ENCODE measurements at regions not wholly inside any gene's neighbourhood (a gene's known extent, or its start where the extent isn't known, plus 50 kb on each side); places are given as distances from the start of the nearest gene placed in this dataset.
"Not testable (repeated sequence)": the region's sequence is repeated elsewhere in the genome, so short reads cannot be mapped to it uniquely, and the experiment has no call there.

GRCh38 chr12:84463741-84464495 lies 448.7 kb downstream of the SLC6A15 start:
- no peaks in the 10 kb centered on the region for H3K9me3 Mint-ChIP-seq
- TF ChIP-seq CTCF (IDR thresholded peaks at IDR 0.05): no peak
- no peaks in the 10 kb centered on the region for H3K27me3 Mint-ChIP-seq (ENCODE audit: insufficient read depth)
- DNase-seq: no peak
- no peak overlapping the region for H3K27ac Mint-ChIP-seq
- no peak overlapping the region for H3K4me3 Mint-ChIP-seq
- H3K4me1 Mint-ChIP-seq (ENCODE audit: low read depth): no peaks in the 10 kb centered on the region
- H3K36me3 Mint-ChIP-seq (ENCODE audit: low read depth): no peaks in the 10 kb centered on the region

DNA sequence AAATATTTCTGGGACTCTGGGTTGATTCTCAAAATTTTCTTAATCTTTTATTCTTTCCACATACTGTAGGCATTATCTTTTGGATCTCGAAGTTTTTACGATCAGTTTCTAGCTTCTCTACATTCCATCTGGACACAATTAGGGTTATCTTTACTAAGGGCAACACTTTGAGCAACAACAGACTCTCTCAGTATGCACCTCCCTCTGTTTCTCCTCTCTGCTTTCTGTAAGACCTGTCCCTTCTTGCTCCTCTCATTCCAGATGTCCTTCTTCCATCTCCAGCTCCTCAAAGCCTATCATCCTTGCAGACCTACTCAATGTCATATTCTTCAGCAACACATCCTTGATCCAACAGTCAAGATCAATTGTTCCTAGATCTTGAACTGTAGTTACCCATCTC lies 457.0 kb downstream of the SLC6A15 start:
- H3K27me3 Mint-ChIP-seq (ENCODE audit: insufficient read depth): no peaks in the 10 kb centered on the region
- H3K4me3 Mint-ChIP-seq: no peak overlapping the region
- no peaks in the 10 kb centered on the region for H3K4me1 Mint-ChIP-seq (ENCODE audit: low read depth)
- no peaks in the 10 kb centered on the region for H3K36me3 Mint-ChIP-seq (ENCODE audit: low read depth)
- no peak for TF ChIP-seq CTCF (IDR thresholded peaks at IDR 0.05)
- no peaks in the 10 kb centered on the region; the same call in 1 of the 2 replicates for H3K9me3 Mint-ChIP-seq
- no peak for DNase-seq
- no peak overlapping the region for H3K27ac Mint-ChIP-seq

GRCh38 chr12:84446478-84446877 lies 466.1 kb downstream of the SLC6A15 start:
- not testable (repeated sequence) for H3K4me1 Mint-ChIP-seq (ENCODE audit: low read depth); H3K4me3 Mint-ChIP-seq; H3K27me3 Mint-ChIP-seq (ENCODE audit: insufficient read depth); H3K9me3 Mint-ChIP-seq; H3K36me3 Mint-ChIP-seq (ENCODE audit: low read depth); DNase-seq; H3K27ac Mint-ChIP-seq

GRCh38 chr12:84436134-84436533 lies 476.5 kb downstream of the SLC6A15 start:
- DNase-seq: no peak
- no peak for TF ChIP-seq CTCF (IDR thresholded peaks at IDR 0.05)
- Mint-ChIP-seq H3K4me1 (ENCODE audit: low read depth) (no peaks in the 10 kb centered on the region), H3K9me3 (no peaks in the 10 kb centered on the region; the same call in 1 of the 2 replicates), H3K4me3 (no peak overlapping the region), H3K36me3 (ENCODE audit: low read depth) (no peaks in the 10 kb centered on the region), H3K27me3 (ENCODE audit: insufficient read depth) (no peaks in the 10 kb centered on the region), H3K27ac (no peak overlapping the region)

GRCh38 chr12:84435682-84436081 lies 476.9 kb downstream of the SLC6A15 start:
- no peak for TF ChIP-seq CTCF (IDR thresholded peaks at IDR 0.05)
- H3K27ac Mint-ChIP-seq: no peak overlapping the region
- no peaks in the 10 kb centered on the region for H3K36me3 Mint-ChIP-seq (ENCODE audit: low read depth)
- no peak overlapping the region for H3K4me3 Mint-ChIP-seq
- H3K9me3 Mint-ChIP-seq: no peaks in the 10 kb centered on the region; the same call in 1 of the 2 replicates
- H3K4me1 Mint-ChIP-seq (ENCODE audit: low read depth): no peaks in the 10 kb centered on the region
- H3K27me3 Mint-ChIP-seq (ENCODE audit: insufficient read depth): no peaks in the 10 kb centered on the region
- no peak for DNase-seq

GRCh38 chr12:84422340-84422739 lies 490.3 kb downstream of the SLC6A15 start:
- DNase-seq: no peak
- H3K4me3 Mint-ChIP-seq: no peak overlapping the region
- H3K36me3 Mint-ChIP-seq (ENCODE audit: low read depth): no peaks in the 10 kb centered on the region
- H3K4me1 Mint-ChIP-seq (ENCODE audit: low read depth): no peaks in the 10 kb centered on the region
- H3K27me3 Mint-ChIP-seq (ENCODE audit: insufficient read depth): no peaks in the 10 kb centered on the region
- H3K9me3 Mint-ChIP-seq: no peaks in the 10 kb centered on the region
- no peak for TF ChIP-seq CTCF (IDR thresholded peaks at IDR 0.05)
- H3K27ac Mint-ChIP-seq: no peak overlapping the region

Data from HFFc6 (cell line).